PFSK-1 (cell line): ENCODE measurements at regions not wholly inside any gene's neighbourhood (a gene's known extent, or its start where the extent isn't known, plus 50 kb on each side); places are given as distances from the start of the nearest gene placed in this dataset.

Experiments used
- REST ChIP-seq, 2 experiments: IDR thresholded peaks; 2 replicates each; pipeline versions ENCODE4 v1.6.1 to v1.8.0; 2011 to 2012; ENCODE audit warnings: low read depth in 2 of 2, low read length in 2 of 2, control low read depth in 1 of 2, inconsistent platforms in 1 of 2, mild to moderate bottlenecking in 1 of 2, moderate library complexity in 1 of 2; ENCODE audit not compliant: insufficient read depth in 1 of 2
- SIN3A ChIP-seq: IDR thresholded peaks from 2 replicates; pipeline ENCODE4 v1.6.1; 2012; ENCODE audit warnings: mild to moderate bottlenecking, low read length, moderate library complexity, borderline replicate concordance; ENCODE audit not compliant: insufficient read depth
- TAF1 ChIP-seq: IDR thresholded peaks from 2 replicates; pipeline ENCODE4 v1.6.1; 2012; ENCODE audit warnings: low read length, control low read depth, borderline replicate concordance; ENCODE audit not compliant: insufficient read depth

GRCh38 chr12:17470460-17470859 is 619.5 kb downstream of the RERGL start:
- TF ChIP-seq REST (IDR thresholded peaks at IDR 0.05; ENCODE audit: insufficient read depth in 1 of 2, low read depth in 2 of 2, low read length in 2 of 2) (no peak), TAF1 (no peak), SIN3A (no peak)
